Osteocyte (in vitro differentiated cells): ENCODE measurements at regions not wholly inside any gene's neighbourhood (a gene's known extent, or its start where the extent isn't known, plus 50 kb on each side); places are given as distances from the start of the nearest gene placed in this dataset.

Experiments
- DNase-seq: peaks from one replicate; pipeline ENCODE4 v3.0.0; 2021; ENCODE audit warnings: mixed read lengths; ENCODE audit not compliant: unreplicated experiment; ENCODE audit errors: extremely low spot score
- H3K27ac Mint-ChIP-seq: one replicate; pipeline ENCODE4 v1.8.0; 2021; ENCODE audit warnings: mild to moderate bottlenecking, mixed read lengths; ENCODE audit not compliant: unreplicated experiment
- H3K27me3 Mint-ChIP-seq: one replicate; pipeline ENCODE4 v1.8.0; 2021; ENCODE audit warnings: mixed read lengths; ENCODE audit not compliant: unreplicated experiment
- H3K36me3 Mint-ChIP-seq: one replicate; pipeline ENCODE4 v1.8.0; 2021; ENCODE audit warnings: mixed read lengths; ENCODE audit not compliant: unreplicated experiment
- H3K4me1 Mint-ChIP-seq: one replicate; pipeline ENCODE4 v1.8.0; 2021; ENCODE audit warnings: mixed read lengths; ENCODE audit not compliant: unreplicated experiment
- H3K4me3 Mint-ChIP-seq: one replicate; pipeline ENCODE4 v1.8.0; 2021; ENCODE audit warnings: mild to moderate bottlenecking, moderate library complexity, mixed read lengths; ENCODE audit not compliant: unreplicated experiment
- H3K9me3 Mint-ChIP-seq: one replicate; pipeline ENCODE4 v1.8.0; 2021; ENCODE audit warnings: mixed read lengths; ENCODE audit not compliant: unreplicated experiment
- TF ChIP-seq, protein P1 (sequence below): fragments of 200-600 bp; sonication (generic); IDR thresholded peaks from 2 replicates; pipeline ENCODE4 v1.5.0; 2021; ENCODE audit warnings: antibody characterized with exemption, mild to moderate bottlenecking, moderate library complexity

DNA sequence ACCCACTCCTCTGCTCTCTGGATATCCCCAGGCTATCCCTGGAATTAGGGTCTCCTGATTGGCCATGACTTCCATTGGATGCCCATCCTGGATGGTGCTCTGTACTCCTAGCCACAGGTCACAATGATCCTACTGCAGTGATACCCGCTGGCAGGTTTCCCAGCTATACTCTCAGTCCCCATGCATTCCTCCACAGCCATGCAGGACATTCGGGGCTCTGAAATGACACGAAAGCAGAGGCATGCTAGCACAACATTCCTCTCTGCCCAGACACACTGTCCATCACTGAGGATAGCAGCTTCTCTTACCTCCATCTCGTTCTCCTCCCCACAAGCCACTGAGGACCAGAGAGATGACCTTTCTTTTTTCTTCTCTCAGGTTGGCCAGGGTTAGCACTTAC, 51.7 kb upstream of the SPATS2L start:
- Mint-ChIP-seq H3K36me3 (no peaks in the 10 kb centered on the region), H3K27me3 (no peaks in the 10 kb centered on the region), H3K4me3 (no peak overlapping the region), H3K27ac (no peak overlapping the region), H3K9me3 (no peaks in the 10 kb centered on the region), H3K4me1 (peaks cover 30% of the 10 kb centered on the region)
- TF ChIP-seq, protein P1, sequence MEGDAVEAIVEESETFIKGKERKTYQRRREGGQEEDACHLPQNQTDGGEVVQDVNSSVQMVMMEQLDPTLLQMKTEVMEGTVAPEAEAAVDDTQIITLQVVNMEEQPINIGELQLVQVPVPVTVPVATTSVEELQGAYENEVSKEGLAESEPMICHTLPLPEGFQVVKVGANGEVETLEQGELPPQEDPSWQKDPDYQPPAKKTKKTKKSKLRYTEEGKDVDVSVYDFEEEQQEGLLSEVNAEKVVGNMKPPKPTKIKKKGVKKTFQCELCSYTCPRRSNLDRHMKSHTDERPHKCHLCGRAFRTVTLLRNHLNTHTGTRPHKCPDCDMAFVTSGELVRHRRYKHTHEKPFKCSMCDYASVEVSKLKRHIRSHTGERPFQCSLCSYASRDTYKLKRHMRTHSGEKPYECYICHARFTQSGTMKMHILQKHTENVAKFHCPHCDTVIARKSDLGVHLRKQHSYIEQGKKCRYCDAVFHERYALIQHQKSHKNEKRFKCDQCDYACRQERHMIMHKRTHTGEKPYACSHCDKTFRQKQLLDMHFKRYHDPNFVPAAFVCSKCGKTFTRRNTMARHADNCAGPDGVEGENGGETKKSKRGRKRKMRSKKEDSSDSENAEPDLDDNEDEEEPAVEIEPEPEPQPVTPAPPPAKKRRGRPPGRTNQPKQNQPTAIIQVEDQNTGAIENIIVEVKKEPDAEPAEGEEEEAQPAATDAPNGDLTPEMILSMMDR, result no peak
- DNase-seq, result no peak

DNA sequence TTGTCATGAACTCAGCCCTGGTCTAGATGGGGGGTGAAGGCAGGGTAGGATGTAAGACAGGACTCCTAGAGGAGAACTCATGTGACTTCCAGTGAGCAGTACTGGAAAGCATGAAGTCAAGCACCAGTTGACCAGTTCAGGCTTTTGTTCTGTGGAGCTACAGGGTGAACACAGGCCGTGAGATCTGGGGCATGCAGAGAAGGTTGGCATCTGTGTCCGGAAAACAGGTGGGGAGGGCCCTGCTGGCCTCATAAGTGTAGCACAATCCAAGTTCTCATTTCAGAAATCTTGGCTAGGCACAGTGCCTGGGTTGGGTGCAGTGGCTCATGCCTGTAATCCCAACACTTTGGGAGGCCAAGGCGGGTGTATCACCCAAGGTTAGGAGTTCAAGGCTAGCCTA, 50.9 kb upstream of the SPATS2L start:
- Mint-ChIP-seq H3K4me1 (peaks cover 31% of the 10 kb centered on the region), H3K27me3 (no peaks in the 10 kb centered on the region), H3K36me3 (no peaks in the 10 kb centered on the region), H3K9me3 (no peaks in the 10 kb centered on the region), H3K27ac (no peak overlapping the region), H3K4me3 (no peak overlapping the region)
- TF ChIP-seq, protein P1, result no peak
- DNase-seq, result no peak
